ENCODE measurements at regions not wholly inside any gene's neighbourhood (a gene's known extent, or its start where the extent isn't known, plus 50 kb on each side); places are given as distances from the start of the nearest gene placed in this dataset.

GRCh38 chr12:105613269-105613668 lies 282.8 kb downstream of the C12orf75 start:
- TF ChIP-seq, protein P1, sequence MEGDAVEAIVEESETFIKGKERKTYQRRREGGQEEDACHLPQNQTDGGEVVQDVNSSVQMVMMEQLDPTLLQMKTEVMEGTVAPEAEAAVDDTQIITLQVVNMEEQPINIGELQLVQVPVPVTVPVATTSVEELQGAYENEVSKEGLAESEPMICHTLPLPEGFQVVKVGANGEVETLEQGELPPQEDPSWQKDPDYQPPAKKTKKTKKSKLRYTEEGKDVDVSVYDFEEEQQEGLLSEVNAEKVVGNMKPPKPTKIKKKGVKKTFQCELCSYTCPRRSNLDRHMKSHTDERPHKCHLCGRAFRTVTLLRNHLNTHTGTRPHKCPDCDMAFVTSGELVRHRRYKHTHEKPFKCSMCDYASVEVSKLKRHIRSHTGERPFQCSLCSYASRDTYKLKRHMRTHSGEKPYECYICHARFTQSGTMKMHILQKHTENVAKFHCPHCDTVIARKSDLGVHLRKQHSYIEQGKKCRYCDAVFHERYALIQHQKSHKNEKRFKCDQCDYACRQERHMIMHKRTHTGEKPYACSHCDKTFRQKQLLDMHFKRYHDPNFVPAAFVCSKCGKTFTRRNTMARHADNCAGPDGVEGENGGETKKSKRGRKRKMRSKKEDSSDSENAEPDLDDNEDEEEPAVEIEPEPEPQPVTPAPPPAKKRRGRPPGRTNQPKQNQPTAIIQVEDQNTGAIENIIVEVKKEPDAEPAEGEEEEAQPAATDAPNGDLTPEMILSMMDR (IDR thresholded peaks at IDR 0.05; ENCODE audit: insufficient read depth, low read length, poor library complexity, severe bottlenecking), result no peak
- H3K36me3 ChIP-seq (ENCODE audit: control insufficient read depth, insufficient read depth, low read length), result no peaks in the 10 kb centered on the region
- no peaks in the 10 kb centered on the region for H3K27me3 ChIP-seq (ENCODE audit: control insufficient read depth, insufficient read depth, low read length)
- no peak for DNase-seq (ENCODE audit: low read depth)
- no peak overlapping the region for H3K4me3 ChIP-seq (ENCODE audit: low read depth, low read length)

DNA sequence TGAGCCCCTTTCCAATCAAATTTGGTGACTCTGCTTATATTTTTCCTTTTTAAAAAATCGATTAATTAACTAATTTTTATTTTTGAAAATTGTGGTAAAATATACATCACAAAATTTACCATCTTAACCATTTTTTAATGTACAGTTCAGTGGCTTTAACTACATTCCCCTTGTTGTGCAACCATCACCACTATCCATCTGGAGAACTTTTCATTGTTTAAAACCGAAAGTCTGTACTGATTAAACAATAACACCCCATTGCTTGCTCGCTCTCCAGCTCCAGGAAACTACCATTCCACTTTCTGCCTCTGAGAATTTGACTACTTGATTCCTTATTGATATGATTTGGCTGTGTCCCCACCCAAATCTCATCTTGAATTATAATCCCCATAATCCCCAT lies 283.4 kb downstream of the C12orf75 start:
- no peaks in the 10 kb centered on the region for H3K27me3 ChIP-seq (ENCODE audit: control insufficient read depth, insufficient read depth, low read length)
- no peak overlapping the region for H3K4me3 ChIP-seq (ENCODE audit: low read depth, low read length)
- no peaks in the 10 kb centered on the region for H3K36me3 ChIP-seq (ENCODE audit: control insufficient read depth, insufficient read depth, low read length)
- DNase-seq (ENCODE audit: low read depth), result no peak
- TF ChIP-seq, protein P1 (IDR thresholded peaks at IDR 0.05; ENCODE audit: insufficient read depth, low read length, poor library complexity, severe bottlenecking), result no peak

GRCh38 chr12:105616971-105617540 lies 286.6 kb downstream of the C12orf75 start:
- Histone ChIP-seq H3K4me3 (ENCODE audit: low read depth, low read length) (no peak overlapping the region), H3K27me3 (ENCODE audit: control insufficient read depth, insufficient read depth, low read length) (no peaks in the 10 kb centered on the region), H3K36me3 (ENCODE audit: control insufficient read depth, insufficient read depth, low read length) (no peaks in the 10 kb centered on the region)
- no peak for DNase-seq (ENCODE audit: low read depth)
- TF ChIP-seq, protein P1 (IDR thresholded peaks at IDR 0.05; ENCODE audit: insufficient read depth, low read length, poor library complexity, severe bottlenecking), result no peak

DNA sequence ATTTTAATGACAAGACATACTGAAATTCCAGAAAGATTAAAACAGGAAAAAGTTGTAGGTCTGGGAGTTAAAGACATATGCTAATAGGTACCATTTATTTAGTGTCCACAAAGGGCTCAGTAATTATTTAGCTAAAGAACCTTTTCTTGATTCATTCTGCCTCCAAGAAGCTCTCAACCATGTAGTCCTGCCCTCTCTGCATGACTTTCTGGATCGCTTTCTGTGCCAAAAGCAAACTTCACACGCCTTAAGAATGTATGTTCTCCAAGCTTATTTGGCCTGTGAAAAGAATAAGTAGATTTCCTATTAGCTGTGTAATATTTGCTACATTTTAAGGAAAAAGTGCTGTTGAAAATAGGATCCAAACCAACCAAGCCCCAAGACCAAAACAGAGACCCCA lies 291.7 kb downstream of the C12orf75 start:
- TF ChIP-seq, protein P1 (IDR thresholded peaks at IDR 0.05; ENCODE audit: insufficient read depth, low read length, poor library complexity, severe bottlenecking), result no peak
- no peaks in the 10 kb centered on the region for H3K36me3 ChIP-seq (ENCODE audit: control insufficient read depth, insufficient read depth, low read length)
- no peak for DNase-seq (ENCODE audit: low read depth)
- no peak overlapping the region for H3K4me3 ChIP-seq (ENCODE audit: low read depth, low read length)
- no peaks in the 10 kb centered on the region for H3K27me3 ChIP-seq (ENCODE audit: control insufficient read depth, insufficient read depth, low read length)

DNA sequence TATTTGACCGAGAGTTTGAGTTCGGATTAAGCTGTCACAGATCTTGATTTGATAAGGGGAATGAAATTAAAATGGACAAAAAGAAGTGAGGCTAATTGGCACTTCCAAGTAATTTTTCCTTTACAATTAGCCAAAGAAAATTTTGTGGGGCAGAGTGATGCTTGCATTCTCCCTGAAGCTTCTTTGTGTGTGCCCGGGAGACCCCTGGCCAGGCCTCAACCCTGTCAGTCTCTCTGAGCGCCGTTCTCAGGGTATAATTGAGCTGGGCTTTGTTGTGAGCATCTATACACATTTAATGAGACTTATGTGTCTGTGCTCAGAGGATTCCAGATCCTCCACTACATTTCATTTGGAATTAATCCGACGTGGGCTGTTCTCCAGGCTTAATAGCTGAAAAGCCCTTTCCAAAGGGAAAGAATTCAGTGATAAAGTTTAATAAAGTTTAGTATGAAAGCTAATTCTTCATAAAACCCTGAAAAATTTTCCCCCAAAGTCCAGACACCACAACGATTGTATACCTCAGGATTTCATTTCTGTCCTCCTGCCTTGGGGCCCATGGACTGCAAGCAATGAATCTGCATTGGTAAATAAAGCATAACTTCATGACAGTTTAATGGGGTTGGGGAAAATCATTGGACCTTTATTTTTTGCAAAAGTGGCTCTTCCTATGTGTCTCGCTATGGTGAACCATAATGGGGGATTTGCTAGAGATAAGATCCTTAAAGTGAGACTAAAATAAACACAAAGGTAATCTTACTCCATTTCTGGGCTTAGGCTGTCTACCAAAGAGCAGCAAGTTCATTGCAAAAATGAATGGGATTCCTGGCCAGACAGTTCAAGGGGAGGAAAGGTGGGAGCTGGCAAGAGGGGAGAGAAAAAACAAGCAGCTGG lies 292.6 kb downstream of the C12orf75 start:
- no peaks in the 10 kb centered on the region for H3K27me3 ChIP-seq (ENCODE audit: control insufficient read depth, insufficient read depth, low read length)
- H3K4me3 ChIP-seq (ENCODE audit: low read depth, low read length), result no peak overlapping the region

More for the DNA sequence above, 292.6 kb downstream of the C12orf75 start:
- no peaks in the 10 kb centered on the region for H3K36me3 ChIP-seq (ENCODE audit: control insufficient read depth, insufficient read depth, low read length)
- TF ChIP-seq, protein P1 (IDR thresholded peaks at IDR 0.05; ENCODE audit: insufficient read depth, low read length, poor library complexity, severe bottlenecking), result no peak
- no peak for DNase-seq (ENCODE audit: low read depth)

Data from kidney epithelial cell (primary cell).